Osteoblast (primary cell): ENCODE measurements at regions not wholly inside any gene's neighbourhood (a gene's known extent, or its start where the extent isn't known, plus 50 kb on each side); places are given as distances from the start of the nearest gene placed in this dataset.

ENCODE experiments used
- DNase-seq: peaks from one replicate; pipeline ENCODE4 v3.0.0; 2011; ENCODE audit warnings: low spot score, mixed read lengths; ENCODE audit not compliant: insufficient read length; ENCODE audit errors: missing footprints
- H2AFZ ChIP-seq: 2 replicates; pipeline ENCODE4 v1.6.0; 2011; ENCODE audit warnings: mild to moderate bottlenecking, low read length
- H3K27ac ChIP-seq: 2 replicates; pipeline ENCODE4 v1.5.1; 2011; ENCODE audit warnings: mild to moderate bottlenecking, low read depth, low read length, moderate library complexity
- H3K27me3 ChIP-seq: 2 replicates; pipeline ENCODE4 v1.6.0; 2012; ENCODE audit warnings: mild to moderate bottlenecking, control low read depth, inconsistent platforms, low read length, moderate library complexity; ENCODE audit not compliant: insufficient read depth
- H3K36me3 ChIP-seq: 2 replicates; pipeline ENCODE4 v1.5.1; 2011; ENCODE audit warnings: mild to moderate bottlenecking, low read length, control low read depth, moderate library complexity; ENCODE audit not compliant: insufficient read depth
- H3K4me1 ChIP-seq: 2 replicates; pipeline ENCODE4 v1.5.1; 2011; ENCODE audit warnings: mild to moderate bottlenecking, low read length, control low read depth, moderate library complexity; ENCODE audit not compliant: insufficient read depth
- H3K4me2 ChIP-seq: 2 replicates; pipeline ENCODE4 v1.6.0; 2011; ENCODE audit warnings: mild to moderate bottlenecking, low read length; ENCODE audit not compliant: insufficient read depth
- H3K4me3 ChIP-seq: fragments of 200-600 bp; sonication (generic); 3 replicates; pipeline ENCODE4 v1.5.1; 2012; ENCODE audit warnings: mild to moderate bottlenecking, low read length, inconsistent platforms; ENCODE audit not compliant: insufficient read depth
- H3K79me2 ChIP-seq: 2 replicates; pipeline ENCODE4 v1.6.0; 2012; ENCODE audit warnings: mild to moderate bottlenecking, low read length, control low read depth, inconsistent platforms; ENCODE audit not compliant: insufficient read depth
- H3K9me3 ChIP-seq: 2 replicates; pipeline ENCODE4 v1.5.1; 2011; ENCODE audit warnings: low read depth, low read length, control low read depth
- H4K20me1 ChIP-seq: 2 replicates; pipeline ENCODE4 v1.6.0; 2012; ENCODE audit warnings: mild to moderate bottlenecking, low read length, control low read depth; ENCODE audit not compliant: insufficient read depth
- CTCF ChIP-seq: IDR thresholded peaks from 2 replicates; pipeline ENCODE4 v1.5.1; 2011; ENCODE audit warnings: mild to moderate bottlenecking, low read depth, low read length, moderate library complexity; ENCODE audit errors: extremely low read depth

- TF ChIP-seq CTCF: no peak
- no peaks in the 10 kb centered on the region for H3K4me1 ChIP-seq
- no peaks in the 10 kb centered on the region for H3K79me2 ChIP-seq
- no peaks in the 10 kb centered on the region for H3K9me3 ChIP-seq
- no peak overlapping the region for H3K4me2 ChIP-seq
- no peak overlapping the region for H2AFZ ChIP-seq
- no peak for DNase-seq
- H3K36me3 ChIP-seq: no peaks in the 10 kb centered on the region
- H3K27ac ChIP-seq: no peak overlapping the region
- no peaks in the 10 kb centered on the region for H3K27me3 ChIP-seq
- H4K20me1 ChIP-seq: no peaks in the 10 kb centered on the region
- H3K4me3 ChIP-seq: no peak overlapping the region
Observed at GRCh38 chr6:21450628-21451027, 142.9 kb upstream of the SOX4 start.

- no peak overlapping the region for H3K4me3 ChIP-seq
- no peak overlapping the region for H3K4me2 ChIP-seq
- no peak for DNase-seq
- H3K79me2 ChIP-seq: no peaks in the 10 kb centered on the region
- no peak for TF ChIP-seq CTCF
- H3K27me3 ChIP-seq: no peaks in the 10 kb centered on the region
- H3K36me3 ChIP-seq: no peaks in the 10 kb centered on the region
- no peaks in the 10 kb centered on the region for H4K20me1 ChIP-seq
- H3K4me1 ChIP-seq: no peaks in the 10 kb centered on the region
- H3K9me3 ChIP-seq: no peaks in the 10 kb centered on the region
- no peak overlapping the region for H2AFZ ChIP-seq
- no peak overlapping the region for H3K27ac ChIP-seq
Observed at GRCh38 chr6:21451546-21452013, 142.0 kb upstream of the SOX4 start.

GRCh38 chr6:21454262-21454661 lies 139.3 kb upstream of the SOX4 start:
- Histone ChIP-seq H2AFZ (no peak overlapping the region), H3K4me2 (no peak overlapping the region), H4K20me1 (no peaks in the 10 kb centered on the region), H3K27me3 (no peaks in the 10 kb centered on the region), H3K4me3 (no peak overlapping the region), H3K79me2 (no peaks in the 10 kb centered on the region), H3K4me1 (no peaks in the 10 kb centered on the region), H3K9me3 (no peaks in the 10 kb centered on the region), H3K27ac (no peak overlapping the region), H3K36me3 (no peaks in the 10 kb centered on the region)
- TF ChIP-seq CTCF: no peak
- no peak for DNase-seq

GRCh38 chr6:21455071-21455470 lies 138.5 kb upstream of the SOX4 start:
- H2AFZ ChIP-seq: no peak overlapping the region
- H3K27ac ChIP-seq: no peak overlapping the region
- H3K4me3 ChIP-seq: no peak overlapping the region
- H4K20me1 ChIP-seq: no peaks in the 10 kb centered on the region
- no peak overlapping the region for H3K4me2 ChIP-seq
- no peak for TF ChIP-seq CTCF
- H3K4me1 ChIP-seq: no peaks in the 10 kb centered on the region
- no peaks in the 10 kb centered on the region for H3K9me3 ChIP-seq
- H3K79me2 ChIP-seq: no peaks in the 10 kb centered on the region
- no peaks in the 10 kb centered on the region for H3K27me3 ChIP-seq
- DNase-seq: no peak
- no peaks in the 10 kb centered on the region for H3K36me3 ChIP-seq
